WERI-Rb-1 (cell line): ENCODE measurements at regions not wholly inside any gene's neighbourhood (a gene's known extent, or its start where the extent isn't known, plus 50 kb on each side); places are given as distances from the start of the nearest gene placed in this dataset.

Experiments used
- DNase-seq: peaks from one replicate; pipeline ENCODE4 v3.0.0-alpha.2; 2020
- H3K27ac ChIP-seq: fragments of 250-450 bp; sonication (Bioruptor Pico); 2 replicates; pipeline ENCODE4 v1.5.1; 2020; ENCODE audit warnings: mild to moderate bottlenecking, moderate library complexity
- H3K27me3 ChIP-seq: fragments of 250-450 bp; sonication (Bioruptor Pico); 2 replicates; pipeline ENCODE4 v1.5.1; 2021; ENCODE audit warnings: mild to moderate bottlenecking, low read depth, moderate library complexity; ENCODE audit not compliant: insufficient read depth, severe bottlenecking
- H3K36me3 ChIP-seq: fragments of 250-450 bp; sonication (Bioruptor Pico); 2 replicates; pipeline ENCODE4 v1.5.1; 2020; ENCODE audit warnings: mild to moderate bottlenecking, moderate library complexity
- H3K4me3 ChIP-seq: 2 replicates; pipeline ENCODE4 v1.5.1; 2011; ENCODE audit warnings: low read depth, mild to moderate bottlenecking, control low read depth, low read length
- H3K9me3 ChIP-seq: fragments of 250-450 bp; sonication (Bioruptor Pico); 2 replicates; pipeline ENCODE4 v1.5.1; 2021; ENCODE audit warnings: mild to moderate bottlenecking, moderate library complexity; ENCODE audit not compliant: severe bottlenecking
- TF ChIP-seq, protein P1 (sequence below): IDR thresholded peaks from 2 replicates; pipeline ENCODE4 v1.5.1; 2011; ENCODE audit warnings: low read depth, mild to moderate bottlenecking, control low read depth, inconsistent platforms, low read length

DNA sequence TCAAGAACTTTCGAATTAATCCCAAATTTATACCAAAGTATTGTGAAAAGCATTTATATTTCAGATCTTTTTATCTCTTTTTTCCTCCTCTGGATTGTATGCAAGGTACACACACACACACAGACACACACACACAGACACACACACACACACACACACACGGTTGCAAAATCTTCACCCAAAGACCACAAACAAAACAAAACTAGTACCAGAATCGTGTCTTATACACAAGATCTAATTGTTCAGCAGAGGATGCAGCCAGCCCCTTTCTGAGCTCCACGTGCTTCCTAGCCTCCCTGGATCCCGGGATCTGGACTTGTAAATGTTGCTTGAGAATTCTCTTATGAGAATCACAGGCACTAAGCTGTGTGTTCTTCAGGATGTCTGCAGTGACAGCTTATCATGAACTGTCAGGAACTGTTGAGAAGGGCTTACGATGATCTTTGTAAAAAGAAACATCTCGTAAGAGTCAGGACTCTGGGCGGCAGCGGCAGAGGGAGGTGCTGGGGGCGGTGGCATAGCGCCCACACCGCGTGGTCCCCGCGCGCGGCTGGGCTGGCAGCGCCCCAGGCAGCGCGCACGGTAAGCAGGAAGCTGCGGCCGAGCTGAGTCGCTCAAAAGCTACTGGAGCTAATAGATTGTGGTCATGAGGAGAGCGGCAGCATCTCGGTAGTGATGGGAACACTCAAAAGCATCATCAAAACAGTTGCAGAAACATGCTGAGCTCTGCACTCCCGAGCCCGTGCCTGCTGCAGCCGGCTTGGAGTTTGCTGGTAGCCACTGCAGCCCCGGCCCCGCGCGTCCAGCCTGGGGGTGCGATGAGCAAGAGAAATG, 277.6 kb downstream of the GATA3 start:
- H3K4me3 ChIP-seq: no peak overlapping the region

DNA sequence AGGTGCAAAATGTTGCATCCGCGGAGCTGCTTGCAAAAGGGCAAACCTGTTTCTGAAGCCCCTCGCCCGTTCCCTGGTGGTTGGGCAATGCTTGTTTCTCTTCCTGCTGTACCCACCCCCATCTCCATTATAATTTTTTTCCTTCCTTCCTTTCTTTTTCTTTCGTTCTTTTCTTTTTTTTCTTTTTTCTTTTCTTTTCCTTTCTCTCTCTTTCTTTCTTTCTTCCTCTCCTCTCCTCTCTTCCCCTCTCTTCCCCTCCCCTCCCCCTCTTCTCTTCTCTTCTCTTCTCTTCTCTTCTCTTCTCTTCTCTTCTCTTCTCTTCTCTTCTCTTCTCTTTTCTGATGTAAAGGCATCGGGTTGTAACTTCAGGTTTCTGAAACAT, 278.2 kb downstream of the GATA3 start:
- Histone ChIP-seq H3K4me3 (no peak overlapping the region), H3K27me3 (peaks cover 8% of the 10 kb centered on the region), H3K36me3 (no peaks in the 10 kb centered on the region), H3K9me3 (no peaks in the 10 kb centered on the region), H3K27ac (no peak overlapping the region)
- TF ChIP-seq, protein P1, sequence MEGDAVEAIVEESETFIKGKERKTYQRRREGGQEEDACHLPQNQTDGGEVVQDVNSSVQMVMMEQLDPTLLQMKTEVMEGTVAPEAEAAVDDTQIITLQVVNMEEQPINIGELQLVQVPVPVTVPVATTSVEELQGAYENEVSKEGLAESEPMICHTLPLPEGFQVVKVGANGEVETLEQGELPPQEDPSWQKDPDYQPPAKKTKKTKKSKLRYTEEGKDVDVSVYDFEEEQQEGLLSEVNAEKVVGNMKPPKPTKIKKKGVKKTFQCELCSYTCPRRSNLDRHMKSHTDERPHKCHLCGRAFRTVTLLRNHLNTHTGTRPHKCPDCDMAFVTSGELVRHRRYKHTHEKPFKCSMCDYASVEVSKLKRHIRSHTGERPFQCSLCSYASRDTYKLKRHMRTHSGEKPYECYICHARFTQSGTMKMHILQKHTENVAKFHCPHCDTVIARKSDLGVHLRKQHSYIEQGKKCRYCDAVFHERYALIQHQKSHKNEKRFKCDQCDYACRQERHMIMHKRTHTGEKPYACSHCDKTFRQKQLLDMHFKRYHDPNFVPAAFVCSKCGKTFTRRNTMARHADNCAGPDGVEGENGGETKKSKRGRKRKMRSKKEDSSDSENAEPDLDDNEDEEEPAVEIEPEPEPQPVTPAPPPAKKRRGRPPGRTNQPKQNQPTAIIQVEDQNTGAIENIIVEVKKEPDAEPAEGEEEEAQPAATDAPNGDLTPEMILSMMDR: no peak
- DNase-seq: no peak

More for the DNA sequence above, 277.6 kb downstream of the GATA3 start:
- no peak for DNase-seq
- TF ChIP-seq, protein P1: no peak
- H3K27ac ChIP-seq: no peak overlapping the region
- H3K36me3 ChIP-seq: no peaks in the 10 kb centered on the region
- no peaks in the 10 kb centered on the region for H3K9me3 ChIP-seq
- peaks cover 8% of the 10 kb centered on the region for H3K27me3 ChIP-seq

DNA sequence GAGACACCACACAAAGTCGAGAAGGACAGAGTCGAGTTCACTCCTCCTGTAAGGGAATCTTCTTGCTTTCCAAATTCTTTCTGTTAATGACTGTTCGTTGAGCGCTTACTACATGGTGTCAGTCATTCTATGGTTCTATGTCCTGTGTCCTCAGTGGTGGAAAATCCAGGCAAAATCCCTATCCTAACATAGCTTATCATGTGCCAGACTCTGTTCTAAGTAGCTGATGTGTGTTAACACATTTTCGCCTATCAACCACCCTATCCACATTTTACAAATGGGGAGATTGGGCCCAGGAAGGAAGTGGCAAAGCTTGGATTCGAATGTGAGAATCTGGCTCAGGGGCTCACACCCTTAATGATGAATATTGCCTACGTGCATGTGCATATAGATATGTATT, 280.1 kb downstream of the GATA3 start:
- TF ChIP-seq, protein P1: no peak
- Histone ChIP-seq H3K9me3 (no peaks in the 10 kb centered on the region), H3K27ac (no peak overlapping the region), H3K4me3 (no peak overlapping the region), H3K27me3 (peaks cover 11% of the 10 kb centered on the region), H3K36me3 (no peaks in the 10 kb centered on the region)
- no peak for DNase-seq

DNA sequence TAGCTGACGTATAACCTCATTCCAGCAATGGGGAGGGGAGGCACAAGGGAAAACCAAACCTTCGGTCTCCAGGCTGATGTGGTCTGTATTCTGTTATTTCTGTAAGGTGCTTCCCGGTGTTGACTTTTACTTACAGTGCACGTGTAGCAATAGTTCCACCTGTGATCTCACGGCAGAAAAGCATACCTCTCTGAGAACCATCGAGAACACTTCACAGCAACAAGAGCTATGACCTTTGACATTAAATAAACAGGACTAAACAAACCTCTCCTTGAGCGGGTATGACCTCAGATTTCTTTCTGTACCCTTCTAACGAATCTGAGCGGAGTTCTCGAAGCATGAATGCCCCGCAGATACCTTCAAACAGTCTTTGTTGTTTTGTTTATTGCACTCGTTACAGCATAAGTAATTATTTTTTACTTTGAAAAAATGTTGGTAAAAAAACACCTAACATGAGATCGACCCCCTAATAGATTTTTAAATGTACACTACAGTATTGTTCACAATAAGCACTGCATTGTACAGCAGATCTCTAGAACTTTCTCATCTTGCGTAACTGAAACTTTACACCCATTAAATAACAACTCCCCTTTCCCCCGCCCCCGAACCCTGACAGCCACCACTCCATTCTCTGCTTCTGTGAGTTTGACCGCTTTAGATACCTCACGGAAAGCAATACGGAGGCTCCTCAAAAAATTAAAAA, 282.3 kb downstream of the GATA3 start:
- TF ChIP-seq, protein P1: no peak
- no peaks in the 10 kb centered on the region for H3K36me3 ChIP-seq
- no peaks in the 10 kb centered on the region for H3K9me3 ChIP-seq
- DNase-seq: no peak
- no peak overlapping the region for H3K27ac ChIP-seq
- peaks cover 11% of the 10 kb centered on the region for H3K27me3 ChIP-seq
- H3K4me3 ChIP-seq: no peak overlapping the region

DNA sequence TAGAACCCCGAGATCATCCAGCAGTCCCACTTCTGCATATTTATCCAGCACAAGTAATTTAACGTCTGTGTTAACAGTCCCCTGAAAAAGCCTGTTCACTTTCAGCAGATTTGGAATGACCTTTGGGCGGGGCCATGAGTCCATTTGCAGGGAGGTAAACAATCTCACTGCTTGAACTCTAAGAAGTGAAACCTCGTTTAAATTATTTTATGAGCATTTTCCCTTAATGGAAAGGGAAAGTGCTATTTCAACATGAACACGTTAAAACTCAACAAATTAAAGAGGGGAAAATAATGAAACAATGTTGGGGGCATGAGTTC, 282.8 kb downstream of the GATA3 start:
- Histone ChIP-seq H3K36me3 (no peaks in the 10 kb centered on the region), H3K27ac (no peak overlapping the region), H3K9me3 (no peaks in the 10 kb centered on the region), H3K4me3 (no peak overlapping the region), H3K27me3 (peaks cover 7% of the 10 kb centered on the region)
- no peak for DNase-seq
- TF ChIP-seq, protein P1: no peak
